ENCODE measurements at regions not wholly inside any gene's neighbourhood (a gene's known extent, or its start where the extent isn't known, plus 50 kb on each side); places are given as distances from the start of the nearest gene placed in this dataset.

- no peak for DNase-seq (ENCODE audit: low spot score)
- Histone ChIP-seq H3K27me3 (replicated peaks; ENCODE audit: insufficient read depth) (no peaks in the 10 kb centered on the region), H3K4me1 (replicated peaks) (no peaks in the 10 kb centered on the region), H3K9me3 (no peaks in the 10 kb centered on the region), H3K36me3 (no peaks in the 10 kb centered on the region), H3K27ac (no peak overlapping the region), H3K4me3 (no peak overlapping the region)
- TF ChIP-seq POLR2AphosphoS5 (IDR thresholded peaks at IDR 0.05) (no peak), CTCF (IDR thresholded peaks at IDR 0.05) (no peak), POLR2A (IDR thresholded peaks at IDR 0.05) (no peak)
- intact Hi-C loops (cut with DNase I), result no loop called here
- 24% methylated on average over 1 of the region's 1 CpG for WGBS
These were observed 176.6 kb upstream of the RAG2 start for GRCh38 chr11:36774603-36775002.

GRCh38 chr11:36763187-36763586, 165.2 kb upstream of the RAG2 start:
- intact Hi-C loops (cut with DNase I), result no loop called here
- no peak overlapping the region for H3K27ac ChIP-seq
- WGBS, result 22% methylated on average over 1 of the region's 1 CpG
- TF ChIP-seq POLR2AphosphoS5 (IDR thresholded peaks at IDR 0.05), result no peak
- TF ChIP-seq CTCF (IDR thresholded peaks at IDR 0.05), result no peak
- TF ChIP-seq POLR2A (IDR thresholded peaks at IDR 0.05), result no peak
- no peaks in the 10 kb centered on the region for H3K27me3 ChIP-seq (replicated peaks; ENCODE audit: insufficient read depth)
- H3K4me1 ChIP-seq (replicated peaks), result no peaks in the 10 kb centered on the region
- H3K36me3 ChIP-seq, result no peaks in the 10 kb centered on the region
- H3K9me3 ChIP-seq, result no peaks in the 10 kb centered on the region
- H3K4me3 ChIP-seq, result no peak overlapping the region
- DNase-seq (ENCODE audit: low spot score), result no peak

GRCh38 chr11:36757075-36757474, 159.0 kb upstream of the RAG2 start:
- no peak overlapping the region for H3K27ac ChIP-seq
- DNase-seq (ENCODE audit: low spot score), result no peak
- H3K4me1 ChIP-seq (replicated peaks), result no peaks in the 10 kb centered on the region
- no peaks in the 10 kb centered on the region for H3K36me3 ChIP-seq
- no peaks in the 10 kb centered on the region for H3K27me3 ChIP-seq (replicated peaks; ENCODE audit: insufficient read depth)
- intact Hi-C loops (cut with DNase I), result no loop called here
- no peak for TF ChIP-seq CTCF (IDR thresholded peaks at IDR 0.05)
- no peak for TF ChIP-seq POLR2AphosphoS5 (IDR thresholded peaks at IDR 0.05)
- TF ChIP-seq POLR2A (IDR thresholded peaks at IDR 0.05), result no peak
- no peak overlapping the region for H3K4me3 ChIP-seq
- no peaks in the 10 kb centered on the region for H3K9me3 ChIP-seq

GRCh38 chr11:36753960-36754359, 155.9 kb upstream of the RAG2 start:
- DNase-seq (ENCODE audit: low spot score), result no peak
- no peaks in the 10 kb centered on the region for H3K27me3 ChIP-seq (replicated peaks; ENCODE audit: insufficient read depth)
- H3K36me3 ChIP-seq, result no peaks in the 10 kb centered on the region
- no peaks in the 10 kb centered on the region for H3K9me3 ChIP-seq
- H3K4me1 ChIP-seq (replicated peaks), result no peaks in the 10 kb centered on the region
- intact Hi-C loops (cut with DNase I), result no loop called here
- H3K27ac ChIP-seq, result no peak overlapping the region
- TF ChIP-seq POLR2A (IDR thresholded peaks at IDR 0.05), result no peak
- 51% methylated on average over 6 of the region's 6 CpGs for WGBS
- no peak overlapping the region for H3K4me3 ChIP-seq

GRCh38 chr11:36751996-36752395, 154.0 kb upstream of the RAG2 start:
- no peaks in the 10 kb centered on the region for H3K4me1 ChIP-seq (replicated peaks)
- no peaks in the 10 kb centered on the region for H3K36me3 ChIP-seq
- H3K27ac ChIP-seq, result no peak overlapping the region
- intact Hi-C loops (cut with DNase I), result no loop called here
- no peaks in the 10 kb centered on the region for H3K9me3 ChIP-seq
- WGBS, result 73% methylated on average over 3 of the region's 3 CpGs
- no peak overlapping the region for H3K4me3 ChIP-seq
- no peak for DNase-seq (ENCODE audit: low spot score)
- H3K27me3 ChIP-seq (replicated peaks; ENCODE audit: insufficient read depth), result no peaks in the 10 kb centered on the region
- TF ChIP-seq POLR2AphosphoS5 (IDR thresholded peaks at IDR 0.05), result no peak
- TF ChIP-seq POLR2A (IDR thresholded peaks at IDR 0.05), result no peak
- no peak for TF ChIP-seq CTCF (IDR thresholded peaks at IDR 0.05)
